ENCODE measurements at regions not wholly inside any gene's neighbourhood (a gene's known extent, or its start where the extent isn't known, plus 50 kb on each side); places are given as distances from the start of the nearest gene placed in this dataset.

GRCh38 chr12:20220339-20220738, 148.0 kb upstream of the PDE3A start:
- DNase-seq = no peak

GRCh38 chr12:20232931-20233675, 135.2 kb upstream of the PDE3A start:
- no peak for DNase-seq

GRCh38 chr12:20234474-20234873, 133.9 kb upstream of the PDE3A start:
- DNase-seq = no peak

GRCh38 chr12:20237091-20237490, 131.2 kb upstream of the PDE3A start:
- DNase-seq = no peak

- DNase-seq = no peak
Observed at GRCh38 chr12:20245491-20245890, 122.8 kb upstream of the PDE3A start.

- DNase-seq = no peak
Observed at GRCh38 chr12:20248646-20249045, 119.7 kb upstream of the PDE3A start.

- no peak for DNase-seq
Observed at GRCh38 chr12:20250761-20251160, 117.6 kb upstream of the PDE3A start.

- DNase-seq = no peak
Observed at GRCh38 chr12:20257311-20257710, 111.0 kb upstream of the PDE3A start.

- DNase-seq = no peak
Observed at GRCh38 chr12:20259786-20260185, 108.6 kb upstream of the PDE3A start.

- no peak for DNase-seq
Observed at GRCh38 chr12:20260851-20261250, 107.5 kb upstream of the PDE3A start.

GRCh38 chr12:20262119-20262518, 106.2 kb upstream of the PDE3A start:
- DNase-seq = no peak

GRCh38 chr12:20264026-20264425, 104.3 kb upstream of the PDE3A start:
- no peak for DNase-seq

- DNase-seq = no peak
Observed at GRCh38 chr12:20264608-20265114, 103.7 kb upstream of the PDE3A start.

GRCh38 chr12:20268121-20268732, 100.1 kb upstream of the PDE3A start:
- DNase-seq = no peak

- DNase-seq = no peak
Observed at GRCh38 chr12:20268771-20269170, 99.6 kb upstream of the PDE3A start.

- DNase-seq = no peak
Observed at GRCh38 chr12:20269337-20270067, 98.8 kb upstream of the PDE3A start.

- DNase-seq = no peak
Observed at GRCh38 chr12:20270557-20270956, 97.8 kb upstream of the PDE3A start.

GRCh38 chr12:20272161-20272560, 96.2 kb upstream of the PDE3A start:
- DNase-seq = no peak

GRCh38 chr12:20272801-20273200, 95.5 kb upstream of the PDE3A start:
- DNase-seq = no peak

GRCh38 chr12:20274008-20274407, 94.3 kb upstream of the PDE3A start:
- no peak for DNase-seq

GRCh38 chr12:20278276-20278675, 90.1 kb upstream of the PDE3A start:
- DNase-seq = no peak

GRCh38 chr12:20280515-20280914, 87.8 kb upstream of the PDE3A start:
- no peak for DNase-seq

- no peak for DNase-seq
Observed at GRCh38 chr12:20282401-20282800, 85.9 kb upstream of the PDE3A start.

- DNase-seq = no peak
Observed at GRCh38 chr12:20283482-20283881, 84.9 kb upstream of the PDE3A start.
